ENCODE measurements at regions not wholly inside any gene's neighbourhood (a gene's known extent, or its start where the extent isn't known, plus 50 kb on each side); places are given as distances from the start of the nearest gene placed in this dataset.

DNA sequence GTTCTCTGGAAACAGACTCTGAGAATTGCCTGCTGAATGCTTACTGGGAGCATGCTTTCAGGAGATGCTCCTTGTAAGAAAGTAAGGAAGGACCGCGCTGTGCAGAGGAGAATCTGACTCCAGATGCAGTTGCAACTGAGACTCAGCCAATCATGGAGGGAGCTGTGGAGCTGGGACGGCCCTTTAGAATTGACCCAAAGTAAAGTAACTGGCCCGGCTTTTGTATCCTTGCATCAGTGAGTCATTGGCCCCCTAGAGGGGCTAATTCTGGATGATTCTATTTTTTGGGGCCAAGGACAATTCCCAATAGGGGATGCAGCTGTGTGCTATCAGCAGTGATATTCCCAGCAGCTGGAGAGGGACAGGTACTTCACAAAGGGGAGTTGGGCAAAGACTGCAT lies 170.4 kb downstream of the PTEN start:
- TF ChIP-seq CTCF (IDR thresholded peaks at IDR 0.05; ENCODE audit: borderline replicate concordance, insufficient read depth, low read depth, low read length): no peak

GRCh38 chr10:88036126-88036525 lies 172.7 kb downstream of the PTEN start:
- TF ChIP-seq CTCF (IDR thresholded peaks at IDR 0.05; ENCODE audit: borderline replicate concordance, insufficient read depth, low read depth, low read length): no peak
- no peak overlapping the region for H3K4me3 ChIP-seq (ENCODE audit: low read depth, low read length)

More for the DNA sequence above, 170.4 kb downstream of the PTEN start:
- H3K4me3 ChIP-seq (ENCODE audit: low read depth, low read length): no peak overlapping the region

DNA sequence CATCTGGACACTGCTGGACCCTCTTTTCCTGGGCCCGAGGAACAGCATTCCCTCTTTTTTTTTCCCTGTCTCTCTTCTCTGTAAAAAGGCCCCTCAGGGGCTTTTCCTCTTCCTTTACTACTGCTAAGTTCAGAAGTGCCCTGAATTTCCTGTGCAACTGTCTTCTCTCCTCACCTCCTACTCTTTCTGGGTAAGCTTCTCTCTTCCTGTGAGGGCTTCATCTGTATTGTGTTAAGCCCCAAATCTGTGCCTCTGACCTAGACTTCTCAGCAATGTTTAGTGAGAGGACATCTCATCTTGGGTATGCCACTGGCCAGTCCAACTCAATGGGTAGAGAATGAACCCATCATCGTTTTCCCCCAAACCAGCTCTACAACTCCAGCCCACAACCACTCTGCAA lies 174.2 kb downstream of the PTEN start:
- no peak for TF ChIP-seq CTCF (IDR thresholded peaks at IDR 0.05; ENCODE audit: borderline replicate concordance, insufficient read depth, low read depth, low read length)

DNA sequence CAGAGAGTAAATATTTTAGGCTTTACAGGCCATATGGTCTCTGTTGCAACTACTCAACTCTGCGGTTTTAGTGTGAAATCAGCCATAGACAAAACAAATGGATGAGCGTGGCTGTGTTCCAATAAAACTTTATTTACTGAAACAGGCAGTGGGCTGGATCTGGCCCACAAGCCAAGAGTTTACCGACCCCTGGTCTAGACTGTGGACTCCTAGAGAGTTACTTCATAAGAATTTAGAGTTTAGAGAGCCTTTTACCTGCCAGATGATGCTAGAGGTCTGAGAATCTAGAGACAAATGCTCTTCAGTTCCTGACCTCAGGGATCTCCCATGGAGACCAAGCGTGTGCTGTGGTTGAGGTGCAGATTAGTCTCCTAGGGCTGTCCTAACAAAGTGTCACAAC lies 174.8 kb downstream of the PTEN start:
- TF ChIP-seq CTCF (IDR thresholded peaks at IDR 0.05; ENCODE audit: borderline replicate concordance, insufficient read depth, low read depth, low read length): no peak
- no peak overlapping the region for H3K4me3 ChIP-seq (ENCODE audit: low read depth, low read length)

More for the DNA sequence above, 174.2 kb downstream of the PTEN start:
- no peak overlapping the region for H3K4me3 ChIP-seq (ENCODE audit: low read depth, low read length)

DNA sequence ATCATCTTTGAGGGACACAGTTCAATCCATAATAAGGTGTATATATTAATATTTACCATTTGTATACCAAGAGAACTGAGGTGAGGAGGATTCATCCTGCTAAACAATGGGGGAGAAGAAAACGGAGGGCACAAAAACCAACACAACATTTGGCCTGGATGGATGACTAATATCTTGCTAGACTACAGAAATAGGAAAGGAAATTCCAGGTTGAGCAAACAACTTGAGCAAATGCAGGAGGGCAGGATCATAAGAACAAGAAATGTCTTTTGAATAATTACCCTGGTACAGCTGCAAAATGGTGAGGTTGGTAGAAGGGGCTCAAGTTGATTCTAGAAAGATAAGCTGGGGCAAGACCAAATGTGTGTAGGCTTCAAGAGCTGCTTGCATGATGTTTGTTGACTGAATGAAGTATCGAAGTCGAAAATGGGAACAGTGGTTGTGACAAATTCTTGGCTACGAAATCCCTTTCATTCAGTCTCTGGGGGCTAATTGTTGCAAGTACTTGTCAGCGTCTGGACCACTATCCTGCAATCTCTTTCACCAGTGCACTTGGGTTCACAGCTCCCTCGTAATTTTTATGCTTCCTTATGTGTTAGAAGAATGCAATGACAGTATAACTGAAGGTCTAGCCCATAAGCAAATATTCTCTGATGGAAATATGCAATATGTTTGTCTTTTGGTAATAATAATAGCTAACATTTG lies 176.2 kb downstream of the PTEN start:
- TF ChIP-seq CTCF (IDR thresholded peaks at IDR 0.05; ENCODE audit: borderline replicate concordance, insufficient read depth, low read depth, low read length): no peak
- H3K4me3 ChIP-seq (ENCODE audit: low read depth, low read length): no peak overlapping the region

- TF ChIP-seq CTCF (IDR thresholded peaks at IDR 0.05; ENCODE audit: borderline replicate concordance, insufficient read depth, low read depth, low read length): no peak
- H3K4me3 ChIP-seq (ENCODE audit: low read depth, low read length): no peak overlapping the region
These were observed 178.1 kb downstream of the PTEN start for GRCh38 chr10:88041243-88042159.
